H9 (cell line): ENCODE measurements at regions not wholly inside any gene's neighbourhood (a gene's known extent, or its start where the extent isn't known, plus 50 kb on each side); places are given as distances from the start of the nearest gene placed in this dataset.

Experiments used
- DNase-seq: peaks from one replicate; pipeline ENCODE4 v3.0.0-alpha.2; 2017
- H2AFZ ChIP-seq: one replicate; pipeline ENCODE4 v1.6.1; 2013; ENCODE audit warnings: mild to moderate bottlenecking, low read length, control low read depth, moderate library complexity
- H2AK5ac ChIP-seq: 2 replicates; pipeline ENCODE4 v1.6.1; 2013; ENCODE audit warnings: low read length, control low read depth, mixed read lengths; ENCODE audit not compliant: insufficient read length
- H2BK120ac ChIP-seq: one replicate; pipeline ENCODE4 v1.6.1; 2013; ENCODE audit warnings: low read depth, mild to moderate bottlenecking, low read length, control low read depth, inconsistent platforms; ENCODE audit not compliant: poor library complexity, severe bottlenecking
- H2BK12ac ChIP-seq: 2 replicates; pipeline ENCODE4 v1.6.1; 2013; ENCODE audit warnings: low read length, control low read depth, mixed read lengths, low read depth; ENCODE audit not compliant: insufficient read length
- H2BK15ac ChIP-seq: 2 replicates; pipeline ENCODE4 v1.6.1; 2013; ENCODE audit warnings: low read depth, low read length, control low read depth
- H2BK20ac ChIP-seq: one replicate; pipeline ENCODE4 v1.6.1; 2013; ENCODE audit warnings: low read depth, mild to moderate bottlenecking, low read length, control low read depth, inconsistent platforms; ENCODE audit not compliant: poor library complexity, severe bottlenecking
- H2BK5ac ChIP-seq: 2 replicates; pipeline ENCODE4 v1.6.1; 2013; ENCODE audit warnings: low read length, control low read depth, mixed read lengths; ENCODE audit not compliant: insufficient read length
- H3K14ac ChIP-seq: 2 replicates; pipeline ENCODE4 v1.6.1; 2013; ENCODE audit warnings: low read length, control low read depth; ENCODE audit not compliant: insufficient read depth
- H3K18ac ChIP-seq: 2 replicates; pipeline ENCODE4 v1.6.1; 2013; ENCODE audit warnings: low read depth, mild to moderate bottlenecking, mixed read lengths, low read length, control low read depth; ENCODE audit not compliant: insufficient read length
- H3K23ac ChIP-seq: 2 replicates; pipeline ENCODE4 v1.6.1; 2013; ENCODE audit warnings: low read length, control low read depth, mixed read lengths, low read depth; ENCODE audit not compliant: insufficient read length
- H3K23me2 ChIP-seq: 2 replicates; pipeline ENCODE4 v1.6.1; 2013; ENCODE audit warnings: low read depth, mild to moderate bottlenecking, mixed read lengths, low read length, control low read depth; ENCODE audit not compliant: insufficient read length, poor library complexity, severe bottlenecking
- H3K27ac ChIP-seq: 2 replicates; pipeline ENCODE4 v1.5.1; 2013; ENCODE audit warnings: low read length, control low read depth, mixed read lengths, low read depth; ENCODE audit not compliant: insufficient read length
- H3K27me3 ChIP-seq: 2 replicates; pipeline ENCODE4 v1.6.1; 2013; ENCODE audit warnings: low read length, control low read depth, inconsistent platforms; ENCODE audit not compliant: insufficient read depth
- H3K4ac ChIP-seq: 2 replicates; pipeline ENCODE4 v1.6.1; 2013; ENCODE audit warnings: low read depth, mild to moderate bottlenecking, control low read depth, inconsistent platforms, low read length, moderate library complexity
- H3K4me1 ChIP-seq: 2 replicates; pipeline ENCODE4 v1.6.1; 2013; ENCODE audit warnings: low read length, control low read depth, inconsistent platforms; ENCODE audit not compliant: insufficient read depth
- H3K4me2 ChIP-seq: 2 replicates; pipeline ENCODE4 v1.6.1; 2013; ENCODE audit warnings: low read length, control low read depth, mixed read lengths; ENCODE audit not compliant: insufficient read length, insufficient read depth
- H3K56ac ChIP-seq: 2 replicates; pipeline ENCODE4 v1.6.1; 2013; ENCODE audit warnings: low read depth, mild to moderate bottlenecking, mixed read lengths, low read length, control low read depth; ENCODE audit not compliant: insufficient read length
- H3K79me1 ChIP-seq: 2 replicates; pipeline ENCODE4 v1.6.1; 2013; ENCODE audit warnings: low read depth, mild to moderate bottlenecking, moderate library complexity, low read length, control low read depth, inconsistent platforms; ENCODE audit not compliant: insufficient read depth, poor library complexity, severe bottlenecking
- H3K79me2 ChIP-seq: 2 replicates; pipeline ENCODE4 v1.6.1; 2013; ENCODE audit warnings: low read length, control low read depth, inconsistent platforms; ENCODE audit not compliant: insufficient read depth
- H3K9ac ChIP-seq: 2 replicates; pipeline ENCODE4 v1.6.1; 2013; ENCODE audit warnings: low read length, control low read depth, mixed read lengths; ENCODE audit not compliant: insufficient read length; ENCODE audit errors: extremely low read depth
- H3K9me3 ChIP-seq: one replicate; pipeline ENCODE4 v1.6.1; 2013; ENCODE audit warnings: low read depth, low read length, inconsistent platforms; ENCODE audit not compliant: control insufficient read depth
- H3T11ph ChIP-seq: one replicate; pipeline ENCODE4 v1.6.1; 2013; ENCODE audit warnings: mild to moderate bottlenecking, low read length, control low read depth, inconsistent platforms
- H4K20me1 ChIP-seq: one replicate; pipeline ENCODE4 v1.6.1; 2013; ENCODE audit not compliant: control insufficient read depth, insufficient read length, insufficient read depth
- H4K5ac ChIP-seq: 2 replicates; pipeline ENCODE4 v1.6.1; 2013; ENCODE audit warnings: low read depth, mild to moderate bottlenecking, mixed read lengths, low read length, control low read depth; ENCODE audit not compliant: insufficient read length
- H4K8ac ChIP-seq: replicated peaks from 2 replicates; pipeline ENCODE4 v1.6.1; 2013; ENCODE audit warnings: low read length, control low read depth, mixed read lengths, low read depth; ENCODE audit not compliant: insufficient read length
- H4K91ac ChIP-seq: 2 replicates; pipeline ENCODE4 v1.6.1; 2013; ENCODE audit warnings: low read depth, mild to moderate bottlenecking, moderate library complexity, mixed read lengths, low read length, control low read depth; ENCODE audit not compliant: insufficient read length
- H3K27ac Mint-ChIP-seq, 3 experiments: 2 replicates in 2 of 3; 3 replicates in 1 of 3; pipeline ENCODE4 v1.8.0; 2020 to 2021; ENCODE audit warnings: mixed read lengths in 3 of 3, mild to moderate bottlenecking in 1 of 3, moderate library complexity in 1 of 3
- H3K27me3 Mint-ChIP-seq: 2 replicates; pipeline ENCODE4 v1.8.0; 2021; ENCODE audit warnings: low read depth, mild to moderate bottlenecking, moderate library complexity, mixed read lengths
- H3K36me3 Mint-ChIP-seq, 3 experiments: 2 replicates in 2 of 3; 3 replicates in 1 of 3; pipeline ENCODE4 v1.8.0; 2020 to 2021; ENCODE audit warnings: low read depth in 3 of 3, mixed read lengths in 3 of 3; ENCODE audit not compliant: insufficient read depth in 1 of 3
- H3K4me1 Mint-ChIP-seq, 2 experiments: 2 replicates each; pipeline ENCODE4 v1.8.0; 2020; ENCODE audit warnings: mixed read lengths in 2 of 2
- H3K4me3 Mint-ChIP-seq, 2 experiments: 2 replicates in 1 of 2; 3 replicates in 1 of 2; pipeline ENCODE4 v1.8.0; 2020 to 2021; ENCODE audit warnings: mild to moderate bottlenecking in 2 of 2, mixed read lengths in 2 of 2, moderate library complexity in 1 of 2
- H3K9me3 Mint-ChIP-seq, 2 experiments: 2 replicates in 1 of 2; 3 replicates in 1 of 2; pipeline ENCODE4 v1.8.0; 2020; ENCODE audit warnings: mild to moderate bottlenecking in 2 of 2, mixed read lengths in 2 of 2, moderate library complexity in 1 of 2
- CTCF ChIP-seq: fragments of 200-600 bp; sonication (generic); conservative IDR thresholded peaks from 3 replicates; pipeline ENCODE4 v1.8.0; 2021; ENCODE audit warnings: antibody characterized with exemption, mild to moderate bottlenecking
- WGBS: extraction: QIAGEN DNeasy Blood & Tissue Kit; methylation state at CpG from one replicate; pipeline ENCODE4 v1.1.7; 2013; ENCODE audit warnings: missing lambda C conversion rate, low lambda C conversion rate, mixed read lengths; ENCODE audit not compliant: insufficient read length; ENCODE audit errors: extremely low coverage; 5-methylcytosine and 5-hydroxymethylcytosine counted together

- Histone ChIP-seq H3K9ac (no peak overlapping the region), H4K8ac (no peak overlapping the region), H3T11ph (no peak overlapping the region), H2BK120ac (no peak overlapping the region), H2BK5ac (no peak overlapping the region), H4K5ac (no peak overlapping the region), H2AK5ac (no peak overlapping the region), H2BK12ac (no peak overlapping the region), H3K27me3 (no peaks in the 10 kb centered on the region), H3K27ac (no peak overlapping the region), H3K4me1 (no peaks in the 10 kb centered on the region; the same call in 1 of the 2 replicates), H2AFZ (no peak overlapping the region), H3K4ac (no peak overlapping the region), H3K23ac (no peak overlapping the region), H3K14ac (no peak overlapping the region), H3K79me1 (no peaks in the 10 kb centered on the region), H3K18ac (no peak overlapping the region), H2BK15ac (no peak overlapping the region), H2BK20ac (no peak overlapping the region), H3K56ac (no peak overlapping the region), H3K79me2 (no peaks in the 10 kb centered on the region), H4K20me1 (no peaks in the 10 kb centered on the region), H3K4me2 (no peak overlapping the region), H3K23me2 (no peaks in the 10 kb centered on the region), H3K9me3 (no peaks in the 10 kb centered on the region), H4K91ac (no peak overlapping the region)
- Mint-ChIP-seq H3K9me3 (peaks cover 0 to 5% of the 10 kb centered on the region in 2 experiments; a peak in 2 of 5 replicates), H3K36me3 (no peaks in the 10 kb centered on the region; a peak in 3 of 7 replicates), H3K4me1 (peaks cover 0 to 2% of the 10 kb centered on the region in 2 experiments; a peak in 3 of 4 replicates), H3K27me3 (no peaks in the 10 kb centered on the region; the same call in 1 of the 2 replicates), H3K27ac (no peak overlapping the region; a peak in 1 of 7 replicates), H3K4me3 (no peak overlapping the region)
- DNase-seq, result no peak
- no peak for TF ChIP-seq CTCF
- WGBS, result no CpG with 5 or more reads among the region's 4 CpGs
Measured at GRCh38 chr2:176781570-176782217, 430.9 kb upstream of the HNRNPA3 start.
